Activated B cell treated with CpG ODN at 0.5 μM for 24 hours (primary cell): ENCODE measurements at regions not wholly inside any gene's neighbourhood (a gene's known extent, or its start where the extent isn't known, plus 50 kb on each side); places are given as distances from the start of the nearest gene placed in this dataset.

Source experiments
- ATAC-seq: fragments of 200-7000 bp; cut with Tn5 transposase; one replicate; pipeline ENCODE4 v1.10.0; 2021; ENCODE audit warnings: low read depth, mild to moderate bottlenecking, moderate library complexity
- CTCF ChIA-PET: fragments of 350-600 bp; sonication (Branson Sonifier 250); formaldehyde crosslinking; loops from one replicate; lab custom pipeline; 2021; ENCODE audit warnings: antibody characterized with exemption; lab: Charles Lee
- POLR2A ChIA-PET: fragments of 350-600 bp; sonication (Branson Sonifier 250); formaldehyde crosslinking; loops from one replicate; lab custom pipeline; 2021; ENCODE audit warnings: antibody characterized with exemption; lab: Charles Lee
- DNase-seq: peaks from one replicate; pipeline ENCODE4 v3.0.0; 2022
- H3K27ac Mint-ChIP-seq: one replicate; pipeline ENCODE4 v1.8.0; 2020; ENCODE audit warnings: mixed read lengths
- H3K27me3 Mint-ChIP-seq: one replicate; pipeline ENCODE4 v1.8.0; 2021; ENCODE audit warnings: mixed read lengths
- H3K36me3 Mint-ChIP-seq: one replicate; pipeline ENCODE4 v1.8.0; 2021; ENCODE audit warnings: low read depth, mixed read lengths
- H3K4me1 Mint-ChIP-seq: one replicate; pipeline ENCODE4 v1.8.0; 2021; ENCODE audit warnings: mixed read lengths
- H3K4me3 Mint-ChIP-seq: one replicate; pipeline ENCODE4 v1.8.0; 2020; ENCODE audit warnings: mild to moderate bottlenecking, mixed read lengths
- H3K9me3 Mint-ChIP-seq: one replicate; pipeline ENCODE4 v1.8.0; 2020; ENCODE audit warnings: mixed read lengths
- CTCF ChIP-seq: fragments of 200-600 bp; IDR thresholded peaks from one replicate; pipeline ENCODE4 v1.8.0; 2022; ENCODE audit warnings: antibody characterized with exemption, mild to moderate bottlenecking
- intact Hi-C: fragments of 100-400 bp; cut with micrococcal nuclease; formaldehyde crosslinking; loops from one replicate; pipeline ENCODE4 v1.15.1; 2024

DNA sequence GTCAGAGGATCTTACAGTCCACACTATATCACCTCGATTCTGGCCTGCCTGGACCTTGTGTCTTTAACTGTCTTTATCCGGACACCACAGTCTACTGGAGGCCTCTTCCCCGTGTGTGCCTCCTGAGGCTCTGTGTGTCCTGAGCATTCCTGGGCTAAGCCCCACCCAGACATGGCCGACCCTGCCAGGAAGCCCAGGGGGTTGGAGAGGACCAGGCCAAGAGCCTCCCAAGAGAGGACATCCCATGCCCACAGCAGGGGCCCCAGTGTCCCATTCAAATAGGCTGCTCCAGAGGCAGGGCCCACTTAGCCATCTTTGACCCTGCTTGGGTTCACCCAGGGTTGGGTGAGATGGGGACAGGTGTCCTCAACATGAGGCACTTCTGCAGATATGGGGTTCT, 84.7 kb upstream of the OTOS start:
- no peak overlapping the region for H3K27ac Mint-ChIP-seq
- no peak overlapping the region for H3K4me3 Mint-ChIP-seq
- H3K36me3 Mint-ChIP-seq, result no peaks in the 10 kb centered on the region
- ChIA-PET POLR2A (no interaction called here), CTCF (no interaction called here)
- ATAC-seq (no peak), DNase-seq (no peak)
- peaks cover 11% of the 10 kb centered on the region for H3K9me3 Mint-ChIP-seq
- peaks cover 16% of the 10 kb centered on the region for H3K27me3 Mint-ChIP-seq
- peaks cover 3% of the 10 kb centered on the region for H3K4me1 Mint-ChIP-seq
- no peak for TF ChIP-seq CTCF
- intact Hi-C loops, result no loop called here

GRCh38 chr2:240225660-240226475, 85.4 kb upstream of the OTOS start:
- POLR2A ChIA-PET, result no interaction called here
- DNase-seq (no peak), ATAC-seq (no peak)
- Mint-ChIP-seq H3K9me3 (peaks cover 11% of the 10 kb centered on the region), H3K27me3 (peaks cover 18% of the 10 kb centered on the region), H3K36me3 (no peaks in the 10 kb centered on the region), H3K4me1 (peaks cover 7% of the 10 kb centered on the region), H3K27ac (no peak overlapping the region), H3K4me3 (no peak overlapping the region)
- CTCF ChIA-PET, result no interaction called here
- intact Hi-C loops, result no loop called here
- no peak for TF ChIP-seq CTCF

GRCh38 chr2:240226672-240227537, 86.4 kb upstream of the OTOS start:
- DNase-seq (no peak), ATAC-seq (no peak)
- ChIA-PET CTCF (no interaction called here), POLR2A (no interaction called here)
- Mint-ChIP-seq H3K27ac (no peak overlapping the region), H3K4me3 (no peak overlapping the region), H3K36me3 (no peaks in the 10 kb centered on the region), H3K9me3 (peaks cover 11% of the 10 kb centered on the region), H3K4me1 (peaks cover 7% of the 10 kb centered on the region), H3K27me3 (peaks cover 18% of the 10 kb centered on the region)
- TF ChIP-seq CTCF, result no peak
- intact Hi-C loops, result no loop called here

- POLR2A ChIA-PET, result no interaction called here
- no peak for TF ChIP-seq CTCF
- DNase-seq (no peak), ATAC-seq (no peak)
- Mint-ChIP-seq H3K4me3 (no peak overlapping the region), H3K4me1 (peaks cover 7% of the 10 kb centered on the region), H3K36me3 (no peaks in the 10 kb centered on the region), H3K9me3 (peaks cover 11% of the 10 kb centered on the region), H3K27me3 (peaks cover 18% of the 10 kb centered on the region), H3K27ac (no peak overlapping the region)
- intact Hi-C loops, result no loop called here
- CTCF ChIA-PET, result no interaction called here
Measured at GRCh38 chr2:240227538-240228428, 87.3 kb upstream of the OTOS start.
